ENCODE measurements at regions not wholly inside any gene's neighbourhood (a gene's known extent, or its start where the extent isn't known, plus 50 kb on each side); places are given as distances from the start of the nearest gene placed in this dataset.

DNA sequence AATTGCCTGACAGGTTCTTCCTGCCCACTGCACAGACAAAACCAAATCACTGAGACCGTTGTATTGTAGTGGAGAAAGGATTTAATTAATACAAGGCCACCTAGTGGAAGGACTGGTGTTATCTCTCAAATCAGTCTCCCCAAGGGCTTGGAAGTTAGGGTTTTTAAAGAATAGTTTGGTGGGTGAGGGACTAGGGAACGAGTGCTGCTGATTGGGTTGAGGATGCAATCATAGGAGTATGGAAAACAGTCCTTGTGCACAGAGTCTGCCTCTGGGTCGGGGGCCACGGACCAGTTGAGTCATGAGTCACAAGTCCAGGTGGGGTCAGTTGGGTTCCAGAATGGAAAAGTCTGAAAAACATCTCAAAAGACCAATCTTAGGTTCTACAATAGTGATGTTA is 89.1 kb downstream of the B3GNT2 start:
- TF ChIP-seq, protein P1, sequence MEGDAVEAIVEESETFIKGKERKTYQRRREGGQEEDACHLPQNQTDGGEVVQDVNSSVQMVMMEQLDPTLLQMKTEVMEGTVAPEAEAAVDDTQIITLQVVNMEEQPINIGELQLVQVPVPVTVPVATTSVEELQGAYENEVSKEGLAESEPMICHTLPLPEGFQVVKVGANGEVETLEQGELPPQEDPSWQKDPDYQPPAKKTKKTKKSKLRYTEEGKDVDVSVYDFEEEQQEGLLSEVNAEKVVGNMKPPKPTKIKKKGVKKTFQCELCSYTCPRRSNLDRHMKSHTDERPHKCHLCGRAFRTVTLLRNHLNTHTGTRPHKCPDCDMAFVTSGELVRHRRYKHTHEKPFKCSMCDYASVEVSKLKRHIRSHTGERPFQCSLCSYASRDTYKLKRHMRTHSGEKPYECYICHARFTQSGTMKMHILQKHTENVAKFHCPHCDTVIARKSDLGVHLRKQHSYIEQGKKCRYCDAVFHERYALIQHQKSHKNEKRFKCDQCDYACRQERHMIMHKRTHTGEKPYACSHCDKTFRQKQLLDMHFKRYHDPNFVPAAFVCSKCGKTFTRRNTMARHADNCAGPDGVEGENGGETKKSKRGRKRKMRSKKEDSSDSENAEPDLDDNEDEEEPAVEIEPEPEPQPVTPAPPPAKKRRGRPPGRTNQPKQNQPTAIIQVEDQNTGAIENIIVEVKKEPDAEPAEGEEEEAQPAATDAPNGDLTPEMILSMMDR (IDR thresholded peaks at IDR 0.05), result no peak
- no peak for TF ChIP-seq POLR2A (IDR thresholded peaks at IDR 0.05)
- TF ChIP-seq POLR2AphosphoS5 (IDR thresholded peaks at IDR 0.05; ENCODE audit: insufficient read depth in 1 of 2, low read depth in 1 of 2), result no peak
